ENCODE measurements at regions not wholly inside any gene's neighbourhood (a gene's known extent, or its start where the extent isn't known, plus 50 kb on each side); places are given as distances from the start of the nearest gene placed in this dataset.

DNA sequence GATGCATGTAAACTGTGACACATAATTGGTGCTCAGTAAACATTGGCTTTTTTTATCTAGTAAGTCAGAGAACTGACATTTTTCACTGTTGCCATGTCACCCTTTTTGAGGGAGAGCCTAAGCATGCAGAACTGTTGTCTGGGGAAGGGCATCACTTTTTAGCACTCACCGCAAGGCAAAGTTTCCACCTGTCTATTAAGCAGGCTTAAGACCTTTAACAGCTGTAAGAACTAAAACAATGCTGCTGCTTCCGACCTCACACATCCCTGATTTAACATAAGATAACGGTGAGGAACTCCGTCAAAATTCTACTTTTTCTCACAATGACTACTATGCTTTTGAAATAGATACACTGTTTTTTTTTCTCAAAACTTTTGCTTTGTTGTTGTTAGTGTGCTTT lies 554.8 kb downstream of the NUF2 start:
- FAIRE-seq (no peak), DNase-seq (ENCODE audit: low read depth, low spot score) (no peak), ATAC-seq (no peak)
- H2AFZ ChIP-seq (ENCODE audit: control insufficient read depth, low read depth, low read length) = no peak overlapping the region
- in situ Hi-C loops (cut with MboI) (no loop called here), intact Hi-C loops (cut with micrococcal nuclease; ENCODE audit: unreplicated experiment) (loop anchor here (10.0 kb wide), 1 partner anchor 1208 kb away; no protein-coding TSS in a partner anchor)
- RAD21 ChIA-PET (ENCODE audit: unreplicated experiment) = no interaction called here
- no peak overlapping the region for H3K9ac ChIP-seq (ENCODE audit: control insufficient read depth, insufficient read depth, low read length)
- H3K27me3 ChIP-seq (replicated peaks in 1 of 2; ENCODE audit: control insufficient read depth in 2 of 2, insufficient read depth in 2 of 2, low read length in 1 of 2) = no peaks in the 10 kb centered on the region
- no peaks in the 10 kb centered on the region for H3K9me3 ChIP-seq (replicated peaks; ENCODE audit: control insufficient read depth, insufficient read depth, low read length)
- TF ChIP-seq SPI1 (IDR thresholded peaks at IDR 0.05; ENCODE audit: borderline replicate concordance, insufficient read depth, low read depth, low read length) (no peak), KAT2A (conservative IDR thresholded peaks at IDR 0.05; ENCODE audit: control insufficient read depth, low read depth, low read length) (no peak), EP300 (IDR thresholded peaks at IDR 0.05; ENCODE audit: borderline replicate concordance in 1 of 2, control insufficient read depth in 1 of 2, low read depth in 2 of 2, low read length in 2 of 2) (no peak), NR2F1 (conservative IDR thresholded peaks at IDR 0.05) (no peak), RB1 (IDR thresholded peaks at IDR 0.05; ENCODE audit: borderline replicate concordance) (no peak), TCF12 (IDR thresholded peaks at IDR 0.05; ENCODE audit: low read depth, low read length) (no peak)
- TF ChIP-seq, protein P1, sequence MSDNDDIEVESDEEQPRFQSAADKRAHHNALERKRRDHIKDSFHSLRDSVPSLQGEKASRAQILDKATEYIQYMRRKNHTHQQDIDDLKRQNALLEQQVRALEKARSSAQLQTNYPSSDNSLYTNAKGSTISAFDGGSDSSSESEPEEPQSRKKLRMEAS (IDR thresholded peaks at IDR 0.05; ENCODE audit: low read depth, low read length) = no peak
- H3K4me1 ChIP-seq (ENCODE audit: control insufficient read depth, insufficient read depth, low read length) = no peaks in the 10 kb centered on the region
- no peak overlapping the region for H3K4me2 ChIP-seq (ENCODE audit: control insufficient read depth, insufficient read depth)
- H3K27ac ChIP-seq (ENCODE audit: control insufficient read depth, insufficient read depth) = no peak overlapping the region
- POLR2A ChIA-PET = no interaction called here
- SMC1A ChIA-PET (ENCODE audit: uncharacterized antibody, unreplicated experiment) = interaction anchor here (1.2 kb wide), 1 partner anchor 8 kb away, joined by 3 read pairs; no protein-coding TSS in a partner anchor
- no peaks in the 10 kb centered on the region for H3K79me2 ChIP-seq (ENCODE audit: control insufficient read depth, insufficient read depth, low read length)
- 28% methylated on average over 4 of the region's 4 CpGs for WGBS (ENCODE audit: insufficient coverage, insufficient replicate concordance, low lambda C conversion rate, missing lambda C conversion rate)
- no peaks in the 10 kb centered on the region for H3K36me3 ChIP-seq (ENCODE audit: control insufficient read depth in 2 of 2, insufficient read depth in 2 of 2, low read length in 1 of 2)
- CTCF ChIA-PET = no interaction called here
- H4K20me1 ChIP-seq (ENCODE audit: control insufficient read depth, insufficient read depth) = no peaks in the 10 kb centered on the region
- no peak overlapping the region for H3K4me3 ChIP-seq
- BruUV-seq (replicated peaks) = no TSS peak

DNA sequence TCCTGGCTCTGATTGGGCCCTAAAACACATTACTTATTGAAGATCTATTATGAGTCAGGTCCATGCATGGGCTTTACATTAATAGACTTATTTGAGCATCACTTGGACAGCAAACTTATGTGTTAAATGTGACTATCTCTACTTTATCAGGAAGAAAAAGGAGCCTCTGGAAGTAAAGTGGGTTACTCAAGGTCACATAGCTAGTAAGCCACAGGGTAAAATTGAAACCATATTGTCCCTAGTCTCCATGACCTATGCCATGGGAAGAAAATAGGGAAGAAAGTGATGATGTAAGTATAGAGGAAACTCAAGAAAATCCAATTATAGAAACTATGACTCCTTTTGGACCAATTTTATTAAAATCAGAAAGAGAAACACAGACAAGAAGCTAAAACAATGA lies 555.3 kb downstream of the NUF2 start:
- ATAC-seq (no peak), FAIRE-seq (no peak), DNase-seq (ENCODE audit: low read depth, low spot score) (no peak)
- TF ChIP-seq EGR1 (IDR thresholded peaks at IDR 0.05; ENCODE audit: borderline replicate concordance in 1 of 2, low read depth in 2 of 2, low read length in 2 of 2) = no peak
- TF ChIP-seq, protein P2, sequence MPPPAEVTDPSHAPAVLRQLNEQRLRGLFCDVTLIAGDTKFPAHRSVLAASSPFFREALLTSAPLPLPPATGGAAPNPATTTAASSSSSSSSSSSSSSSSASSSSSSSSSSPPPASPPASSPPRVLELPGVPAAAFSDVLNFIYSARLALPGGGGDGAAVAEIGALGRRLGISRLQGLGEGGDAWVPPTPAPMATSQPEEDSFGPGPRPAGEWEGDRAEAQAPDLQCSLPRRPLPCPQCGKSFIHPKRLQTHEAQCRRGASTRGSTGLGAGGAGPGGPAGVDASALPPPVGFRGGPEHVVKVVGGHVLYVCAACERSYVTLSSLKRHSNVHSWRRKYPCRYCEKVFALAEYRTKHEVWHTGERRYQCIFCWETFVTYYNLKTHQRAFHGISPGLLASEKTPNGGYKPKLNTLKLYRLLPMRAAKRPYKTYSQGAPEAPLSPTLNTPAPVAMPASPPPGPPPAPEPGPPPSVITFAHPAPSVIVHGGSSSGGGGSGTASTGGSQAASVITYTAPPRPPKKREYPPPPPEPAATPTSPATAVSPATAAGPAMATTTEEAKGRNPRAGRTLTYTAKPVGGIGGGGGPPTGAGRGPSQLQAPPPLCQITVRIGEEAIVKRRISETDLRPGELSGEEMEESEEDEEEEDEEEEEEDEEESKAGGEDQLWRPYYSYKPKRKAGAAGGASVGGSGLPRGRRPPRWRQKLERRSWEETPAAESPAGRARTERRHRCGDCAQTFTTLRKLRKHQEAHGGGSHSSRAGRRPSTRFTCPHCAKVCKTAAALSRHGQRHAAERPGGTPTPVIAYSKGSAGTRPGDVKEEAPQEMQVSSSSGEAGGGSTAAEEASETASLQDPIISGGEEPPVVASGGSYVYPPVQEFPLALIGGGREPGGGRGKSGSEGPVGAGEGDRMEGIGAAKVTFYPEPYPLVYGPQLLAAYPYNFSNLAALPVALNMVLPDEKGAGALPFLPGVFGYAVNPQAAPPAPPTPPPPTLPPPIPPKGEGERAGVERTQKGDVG (CRISPR knock-in tag; IDR thresholded peaks at IDR 0.05) = no peak
- TF ChIP-seq NFIC (IDR thresholded peaks at IDR 0.05; ENCODE audit: low read depth, low read length) = no peak
- TF ChIP-seq SIN3A (IDR thresholded peaks at IDR 0.05; ENCODE audit: low read depth, low read length) = no peak
- no peak for TF ChIP-seq ZNF217 (IDR thresholded peaks at IDR 0.05)
- no peak for TF ChIP-seq STAT1 (conservative IDR thresholded peaks at IDR 0.05)
- no peak for TF ChIP-seq KLF5 (IDR thresholded peaks at IDR 0.05; ENCODE audit: partially characterized antibody)
- TF ChIP-seq SUZ12 (IDR thresholded peaks at IDR 0.05; ENCODE audit: unreplicated experiment) = no peak
- TF ChIP-seq HDAC6 (IDR thresholded peaks at IDR 0.05; ENCODE audit: unreplicated experiment) = no peak
- H3K4me1 ChIP-seq (ENCODE audit: control insufficient read depth, insufficient read depth, low read length) = no peaks in the 10 kb centered on the region
- no peaks in the 10 kb centered on the region for H4K20me1 ChIP-seq (ENCODE audit: control insufficient read depth, insufficient read depth)
- no peak overlapping the region for H3K4me2 ChIP-seq (ENCODE audit: control insufficient read depth, insufficient read depth)
- H3K36me3 ChIP-seq (ENCODE audit: control insufficient read depth in 2 of 2, insufficient read depth in 2 of 2, low read length in 1 of 2) = no peaks in the 10 kb centered on the region
- no peak overlapping the region for H3K27ac ChIP-seq (ENCODE audit: control insufficient read depth, insufficient read depth)
- intact Hi-C loops (cut with micrococcal nuclease; ENCODE audit: unreplicated experiment) (loop anchor here (10.0 kb wide), 1 partner anchor 1208 kb away; no protein-coding TSS in a partner anchor), in situ Hi-C loops (cut with MboI) (no loop called here)
- ChIA-PET POLR2A (no interaction called here), RAD21 (ENCODE audit: unreplicated experiment) (no interaction called here), CTCF (no interaction called here), SMC1A (ENCODE audit: uncharacterized antibody, unreplicated experiment) (no interaction called here)
- H3K9me3 ChIP-seq (replicated peaks; ENCODE audit: control insufficient read depth, insufficient read depth, low read length) = no peaks in the 10 kb centered on the region
- no peak overlapping the region for H2AFZ ChIP-seq (ENCODE audit: control insufficient read depth, low read depth, low read length)
- BruUV-seq (replicated peaks) = no TSS peak
- H3K79me2 ChIP-seq (ENCODE audit: control insufficient read depth, insufficient read depth, low read length) = no peaks in the 10 kb centered on the region
- no peak overlapping the region for H3K4me3 ChIP-seq
- H3K9ac ChIP-seq (ENCODE audit: control insufficient read depth, insufficient read depth, low read length) = no peak overlapping the region
- no peaks in the 10 kb centered on the region for H3K27me3 ChIP-seq (replicated peaks in 1 of 2; ENCODE audit: control insufficient read depth in 2 of 2, insufficient read depth in 2 of 2, low read length in 1 of 2)
